ENCODE measurements at regions not wholly inside any gene's neighbourhood (a gene's known extent, or its start where the extent isn't known, plus 50 kb on each side); places are given as distances from the start of the nearest gene placed in this dataset.

DNA sequence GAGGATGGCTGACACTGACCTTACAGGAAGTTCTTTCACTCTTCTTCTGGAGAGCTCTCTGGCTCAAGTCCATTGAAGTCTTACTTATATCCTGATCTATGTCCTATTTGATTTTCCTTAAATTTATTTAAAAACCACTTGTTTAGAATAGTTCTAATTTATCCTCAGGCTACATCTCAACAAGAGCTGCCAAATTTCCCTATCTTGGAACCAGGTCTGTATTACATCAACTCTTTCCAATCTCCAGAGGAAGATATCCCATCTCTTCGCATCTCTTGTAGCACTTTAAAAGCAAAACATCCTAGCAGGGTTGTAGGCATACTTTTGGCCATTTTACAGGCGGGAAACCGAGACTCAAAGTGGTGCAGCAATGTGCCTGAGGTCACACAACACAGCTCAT is 290.5 kb upstream of the TEX13C start:
- TF ChIP-seq, protein P1, sequence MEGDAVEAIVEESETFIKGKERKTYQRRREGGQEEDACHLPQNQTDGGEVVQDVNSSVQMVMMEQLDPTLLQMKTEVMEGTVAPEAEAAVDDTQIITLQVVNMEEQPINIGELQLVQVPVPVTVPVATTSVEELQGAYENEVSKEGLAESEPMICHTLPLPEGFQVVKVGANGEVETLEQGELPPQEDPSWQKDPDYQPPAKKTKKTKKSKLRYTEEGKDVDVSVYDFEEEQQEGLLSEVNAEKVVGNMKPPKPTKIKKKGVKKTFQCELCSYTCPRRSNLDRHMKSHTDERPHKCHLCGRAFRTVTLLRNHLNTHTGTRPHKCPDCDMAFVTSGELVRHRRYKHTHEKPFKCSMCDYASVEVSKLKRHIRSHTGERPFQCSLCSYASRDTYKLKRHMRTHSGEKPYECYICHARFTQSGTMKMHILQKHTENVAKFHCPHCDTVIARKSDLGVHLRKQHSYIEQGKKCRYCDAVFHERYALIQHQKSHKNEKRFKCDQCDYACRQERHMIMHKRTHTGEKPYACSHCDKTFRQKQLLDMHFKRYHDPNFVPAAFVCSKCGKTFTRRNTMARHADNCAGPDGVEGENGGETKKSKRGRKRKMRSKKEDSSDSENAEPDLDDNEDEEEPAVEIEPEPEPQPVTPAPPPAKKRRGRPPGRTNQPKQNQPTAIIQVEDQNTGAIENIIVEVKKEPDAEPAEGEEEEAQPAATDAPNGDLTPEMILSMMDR (IDR thresholded peaks at IDR 0.05): no peak
- no peak for TF ChIP-seq POLR2A (IDR thresholded peaks at IDR 0.05)
